K562 (cell line): ENCODE measurements at regions not wholly inside any gene's neighbourhood (a gene's known extent, or its start where the extent isn't known, plus 50 kb on each side); places are given as distances from the start of the nearest gene placed in this dataset.

ENCODE experiments used
- ATAC-seq: fragments of 200-7000 bp; cut with Tn5 transposase; 3 replicates; pipeline ENCODE4 v1.9.1; 2020; ENCODE audit warnings: moderate library complexity
- BruUV-seq: library from RNA; stranded (reverse); fragments of 400-500 nt; replicated peaks from 2 replicates; lab custom pipeline; 2021; lab: Mats Ljungman, UMichigan
- CTCF ChIA-PET: fragments of 300-600 bp; formaldehyde crosslinking; extraction: SDS; loops from one replicate; lab custom pipeline; 2021; ENCODE audit warnings: low intra/inter-chr PET ratio; lab: Yijun Ruan, JAX
- POLR2A ChIA-PET: fragments of 300-600, 350-650 bp; sonication (Branson Sonifier 250); formaldehyde crosslinking; extraction: SDS; loops from one replicate; lab custom pipeline; 2021; ENCODE audit warnings: antibody characterized with exemption, inconsistent platforms; lab: Yijun Ruan, JAX
- DNase-seq, 4 experiments: peaks; one replicate each; pipeline versions ENCODE4 v3.0.0 to v3.0.0-alpha.2; 2011 to 2018; ENCODE audit warnings: low spot score in 3 of 4, mixed read lengths in 3 of 4; ENCODE audit errors: extremely low read depth in 1 of 4
- FAIRE-seq: peaks from 2 replicates; lab custom pipeline; 2011; peaks lifted over from hg19 to GRCh38; lab: Jason Lieb, UNC
- H2AFZ ChIP-seq: 2 replicates; pipeline ENCODE4 v1.6.0; 2011; ENCODE audit warnings: low read depth, low read length, control low read depth, inconsistent platforms
- H3K27ac ChIP-seq: fragments of 200-600 bp; 3 replicates; pipeline ENCODE4 v1.8.0; 2011; ENCODE audit warnings: low read depth, mild to moderate bottlenecking, control low read depth, inconsistent platforms, low read length, moderate library complexity, mixed read lengths; ENCODE audit errors: extremely low read depth
- H3K27me3 ChIP-seq, 2 experiments: fragments of 300-600 bp in 1 of 2; 2 replicates in 1 of 2; 3 replicates in 1 of 2; pipeline versions ENCODE4 v1.6.0 to v1.8.0; 2011; ENCODE audit warnings: inconsistent platforms in 2 of 2, low read length in 2 of 2, mild to moderate bottlenecking in 1 of 2, mixed read lengths in 1 of 2, moderate library complexity in 1 of 2; ENCODE audit not compliant: control insufficient read depth in 2 of 2, insufficient read depth in 2 of 2
- H3K36me3 ChIP-seq: fragments of 300-600 bp; 3 replicates; pipeline ENCODE4 v1.8.0; 2011; ENCODE audit warnings: mild to moderate bottlenecking, low read length, inconsistent platforms; ENCODE audit not compliant: control insufficient read depth, insufficient read depth
- H3K4me1 ChIP-seq, 2 experiments: fragments of 200-600 bp in 1 of 2; replicated peaks in 1 of 2; 2 replicates in 1 of 2; 3 replicates in 1 of 2; pipeline versions ENCODE4 v1.5.1 to v1.8.0; 2011; ENCODE audit warnings: inconsistent platforms in 2 of 2, low read length in 2 of 2, mild to moderate bottlenecking in 1 of 2, mixed read lengths in 1 of 2, moderate library complexity in 1 of 2; ENCODE audit not compliant: control insufficient read depth in 2 of 2, insufficient read depth in 2 of 2
- H3K4me2 ChIP-seq: 2 replicates; pipeline ENCODE4 v1.6.1; 2011; ENCODE audit warnings: low read length, control low read depth, inconsistent platforms, mixed read lengths; ENCODE audit not compliant: insufficient read depth
- H3K4me3 ChIP-seq: fragments of 200-600 bp; sonication (generic), shearing (Covaris generic); 2 replicates; pipeline ENCODE4 v1.5.1; 2016; ENCODE audit warnings: control low read depth, inconsistent platforms
- H3K79me2 ChIP-seq: fragments of 200-600 bp; 3 replicates; pipeline ENCODE4 v1.8.0; 2011; ENCODE audit warnings: low read length, inconsistent platforms; ENCODE audit not compliant: control insufficient read depth, insufficient read depth
- H3K9ac ChIP-seq, 2 experiments: 2 replicates each; pipeline versions ENCODE4 v1.6.0 to v1.6.1; 2011; ENCODE audit warnings: low read depth in 2 of 2, low read length in 2 of 2, control low read depth in 1 of 2, inconsistent platforms in 1 of 2, mild to moderate bottlenecking in 1 of 2, mixed read lengths in 1 of 2; ENCODE audit not compliant: insufficient read depth in 1 of 2
- H3K9me1 ChIP-seq: one replicate; pipeline ENCODE4 v1.6.0; 2011; ENCODE audit warnings: inconsistent platforms, mild to moderate bottlenecking, low read length, moderate library complexity; ENCODE audit not compliant: control insufficient read depth, insufficient read depth
- H3K9me3 ChIP-seq: replicated peaks from 2 replicates; pipeline ENCODE4 v1.5.1; 2011; ENCODE audit warnings: low read depth, low read length, inconsistent platforms; ENCODE audit not compliant: control insufficient read depth, insufficient read depth
- H4K20me1 ChIP-seq: replicated peaks from 2 replicates; pipeline ENCODE4 v1.6.1; 2011; ENCODE audit warnings: low read length, inconsistent platforms, mixed read lengths; ENCODE audit not compliant: control insufficient read depth, insufficient read depth
- HOMEZ ChIP-seq: fragments of 250-450 bp; sonication (Bioruptor Pico); IDR thresholded peaks from 2 replicates; pipeline ENCODE4 v1.4.0; 2020; ENCODE audit warnings: mild to moderate bottlenecking, moderate library complexity
- NRF1 ChIP-seq, 2 experiments: fragments of 450-650 bp; IDR thresholded peaks in 1 of 2; conservative IDR thresholded peaks in 1 of 2; 2 replicates each; pipeline ENCODE4 v1.6.1; 2014; ENCODE audit warnings: mild to moderate bottlenecking in 2 of 2
- RBFOX2 ChIP-seq: fragments of 200-400 bp; formaldehyde crosslinking; IDR thresholded peaks from 2 replicates; pipeline ENCODE4 v1.6.1; 2017; ENCODE audit warnings: low read depth, mild to moderate bottlenecking, low read length, moderate library complexity
- SLC30A9 ChIP-seq: fragments of 250-450 bp; sonication (Bioruptor Pico); IDR thresholded peaks from 2 replicates; pipeline ENCODE4 v1.8.0; 2022; ENCODE audit warnings: mild to moderate bottlenecking, moderate library complexity
- WGBS: fragments of 100-300 bp; shearing (Covaris generic); methylation state at CpG from one replicate; pipeline ENCODE4 v1.1.6; 2016; ENCODE audit warnings: low coverage, mixed read lengths; ENCODE audit not compliant: insufficient coverage; ENCODE audit errors: missing lambda C conversion rate; 5-methylcytosine and 5-hydroxymethylcytosine counted together
- in situ Hi-C: fragments of 300-500 bp; cut with MboI; formaldehyde crosslinking; loops from 4 replicates; pipeline ENCODE4 v1.15.0; 2018; ENCODE audit warnings: inconsistent platforms, mixed read lengths
- intact Hi-C: fragments of 100-400 bp; cut with micrococcal nuclease; formaldehyde crosslinking; loops from 2 replicates; pipeline ENCODE4 v1.14.2; 2022

- Histone ChIP-seq H3K9me3 (no peaks in the 10 kb centered on the region), H3K4me3 (no peak overlapping the region), H3K36me3 (no peaks in the 10 kb centered on the region), H2AFZ (no peak overlapping the region), H3K4me2 (no peak overlapping the region), H3K9ac (no peak overlapping the region), H3K79me2 (no peaks in the 10 kb centered on the region), H3K27ac (no peak overlapping the region), H3K27me3 (no peaks in the 10 kb centered on the region; a peak in 2 of 5 replicates), H4K20me1 (no peaks in the 10 kb centered on the region), H3K9me1 (no peaks in the 10 kb centered on the region), H3K4me1 (no peaks in the 10 kb centered on the region)
- BruUV-seq: no TSS peak
- no peak for TF ChIP-seq RBFOX2
- no peak for TF ChIP-seq SLC30A9 (CRISPR knock-in tag)
- TF ChIP-seq NRF1 (conservative IDR thresholded peaks at IDR 0.05 in 1 of 2, IDR thresholded peaks at IDR 0.05 in 1 of 2): no peak
- no peak for TF ChIP-seq HOMEZ (CRISPR knock-in tag)
- in situ Hi-C loops: no loop called here
- DNase-seq: no peak
- no peak for ATAC-seq
- CTCF ChIA-PET: no interaction called here
- no peak for FAIRE-seq
- 0% methylated on average over 2 of the region's 2 CpGs for WGBS
- intact Hi-C loops: no loop called here
- POLR2A ChIA-PET: no interaction called here
Observed at GRCh38 chr11:112513417-112513816, 252.8 kb upstream of the PLET1 start.
